ENCODE measurements at regions not wholly inside any gene's neighbourhood (a gene's known extent, or its start where the extent isn't known, plus 50 kb on each side); places are given as distances from the start of the nearest gene placed in this dataset.

DNA sequence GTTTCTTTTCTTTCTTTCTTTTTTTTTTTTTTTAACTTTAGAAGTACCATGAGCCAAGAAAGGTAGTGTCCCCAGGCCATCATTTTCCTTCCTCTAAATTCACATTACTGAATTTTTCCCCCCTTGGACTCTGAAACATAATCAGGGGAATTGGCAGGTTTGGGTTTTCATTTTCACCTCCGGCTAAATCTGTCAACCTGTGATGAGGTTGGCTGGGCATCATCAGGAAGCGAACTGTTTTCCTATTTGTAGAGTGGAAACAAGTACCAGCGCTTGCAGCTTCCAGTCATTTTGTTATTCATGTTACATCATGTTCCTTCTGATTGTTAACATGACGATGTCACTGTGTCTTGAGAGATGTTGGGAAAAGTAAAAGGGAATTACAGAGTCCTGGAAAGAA is 641.9 kb upstream of the RBFOX1 start:
- TF ChIP-seq ZNF384 (IDR thresholded peaks at IDR 0.05) (no peak), HDGF (IDR thresholded peaks at IDR 0.05; ENCODE audit: borderline replicate concordance) (no peak), SP1 (IDR thresholded peaks at IDR 0.05) (no peak), ARNT (IDR thresholded peaks at IDR 0.05) (no peak), FOXA1 (IDR thresholded peaks at IDR 0.05) (no peak), FOXM1 (IDR thresholded peaks at IDR 0.05; ENCODE audit: borderline replicate concordance) (no peak), SUZ12 (IDR thresholded peaks at IDR 0.05) (no peak), FOXK2 (IDR thresholded peaks at IDR 0.05) (no peak), L3MBTL2 (conservative IDR thresholded peaks at IDR 0.05) (no peak)
- TF ChIP-seq, protein P1, sequence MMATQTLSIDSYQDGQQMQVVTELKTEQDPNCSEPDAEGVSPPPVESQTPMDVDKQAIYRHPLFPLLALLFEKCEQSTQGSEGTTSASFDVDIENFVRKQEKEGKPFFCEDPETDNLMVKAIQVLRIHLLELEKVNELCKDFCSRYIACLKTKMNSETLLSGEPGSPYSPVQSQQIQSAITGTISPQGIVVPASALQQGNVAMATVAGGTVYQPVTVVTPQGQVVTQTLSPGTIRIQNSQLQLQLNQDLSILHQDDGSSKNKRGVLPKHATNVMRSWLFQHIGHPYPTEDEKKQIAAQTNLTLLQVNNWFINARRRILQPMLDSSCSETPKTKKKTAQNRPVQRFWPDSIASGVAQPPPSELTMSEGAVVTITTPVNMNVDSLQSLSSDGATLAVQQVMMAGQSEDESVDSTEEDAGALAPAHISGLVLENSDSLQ (IDR thresholded peaks at IDR 0.05): no peak
